Motor neuron (in vitro differentiated cells): ENCODE measurements at regions not wholly inside any gene's neighbourhood (a gene's known extent, or its start where the extent isn't known, plus 50 kb on each side); places are given as distances from the start of the nearest gene placed in this dataset.

Experiments used
- ATAC-seq, 8 experiments: fragments of 200-7000 bp; cut with Tn5 transposase; replicated peaks in 6 of 8; 2 replicates each; pipeline ENCODE4 v1.8.0; 2021; ENCODE audit warnings: mild to moderate bottlenecking in 8 of 8, moderate library complexity in 8 of 8
- H3K27ac ChIP-seq, 2 donors: fragments of 250-450 bp; sonication (Bioruptor Pico); 2 replicates each; pipeline ENCODE4 v1.9.0; 2021; ENCODE audit warnings: antibody characterized with exemption in 2 of 2, mild to moderate bottlenecking in 2 of 2, moderate library complexity in 1 of 2
- H3K4me1 ChIP-seq, 2 donors: fragments of 250-450 bp; sonication (Bioruptor Pico); replicated peaks in 1 of 2; 2 replicates each; pipeline ENCODE4 v1.6.1; 2021; ENCODE audit warnings: antibody characterized with exemption in 2 of 2, mild to moderate bottlenecking in 2 of 2, moderate library complexity in 1 of 2
- H3K4me3 ChIP-seq, 5 donors: fragments of 250-450 bp; sonication (Bioruptor Pico); 2 replicates each; pipeline ENCODE4 v1.9.0; 2021; ENCODE audit warnings: antibody characterized with exemption in 5 of 5, mild to moderate bottlenecking in 5 of 5, moderate library complexity in 4 of 5
- WGBS, 10 experiments: fragments of 450-650 bp; shearing (Covaris generic); methylation state at CpG; one replicate each; pipeline ENCODE4 v1.0.0; 2022; 5-methylcytosine and 5-hydroxymethylcytosine counted together
- in situ Hi-C, 9 experiments: fragments of 400-800 bp; cut with MboI; loops; one replicate each; pipeline ENCODE4 v1.15.0; 2021; ENCODE audit warnings: low sequenced_read_pairs in 9 of 9, low pct_unique_long_range_greater_than_20kb in 2 of 9; ENCODE audit not compliant: unreplicated experiment in 9 of 9

DNA sequence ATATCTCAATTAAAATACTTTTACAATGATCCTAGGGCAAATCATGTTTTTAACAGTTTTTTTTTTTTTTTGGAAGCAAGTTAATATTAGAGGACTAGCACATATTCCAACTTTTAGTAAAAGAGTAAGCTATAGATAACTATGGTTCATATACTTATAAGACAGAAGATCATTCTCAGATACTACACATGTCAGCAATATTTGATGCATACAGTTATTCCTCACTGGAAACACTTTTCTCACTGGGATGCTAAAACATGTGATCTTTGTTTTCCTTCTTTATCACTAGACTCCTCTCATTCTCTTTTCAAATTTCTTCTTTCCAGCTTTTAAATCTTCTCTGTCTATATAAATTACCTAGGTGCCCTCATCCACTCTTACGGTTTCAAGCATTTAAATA, 1020.4 kb upstream of the FBXO33 start:
- in situ Hi-C loops = no loop called here
- Histone ChIP-seq H3K4me3 (no peak overlapping the region), H3K27ac (no peak overlapping the region), H3K4me1 (no peaks in the 10 kb centered on the region)
- WGBS, 10 experiments = 23 to 100% (median 100%) methylated on average over 1 of the region's 1 CpG
- ATAC-seq = no peak

DNA sequence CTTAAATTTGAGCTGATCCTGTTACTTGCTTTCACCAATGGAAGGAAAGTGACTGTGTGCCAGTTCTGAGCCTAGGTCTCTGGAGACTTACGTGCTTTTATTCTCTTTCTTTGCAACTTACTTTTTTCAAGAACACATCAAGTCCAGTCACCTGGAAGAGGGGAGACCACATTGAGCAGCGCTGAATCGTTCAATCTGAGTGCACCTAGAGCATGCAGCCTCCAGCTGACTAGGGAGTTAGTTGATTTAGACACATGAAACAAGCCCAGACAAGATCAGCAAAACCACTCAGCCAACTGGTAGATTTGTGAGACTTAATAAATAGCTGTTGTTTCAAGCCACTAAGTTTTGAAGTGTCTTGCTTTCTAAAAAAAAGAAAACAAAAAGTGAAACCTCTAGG, 1014.8 kb upstream of the FBXO33 start:
- ATAC-seq = no peak

DNA sequence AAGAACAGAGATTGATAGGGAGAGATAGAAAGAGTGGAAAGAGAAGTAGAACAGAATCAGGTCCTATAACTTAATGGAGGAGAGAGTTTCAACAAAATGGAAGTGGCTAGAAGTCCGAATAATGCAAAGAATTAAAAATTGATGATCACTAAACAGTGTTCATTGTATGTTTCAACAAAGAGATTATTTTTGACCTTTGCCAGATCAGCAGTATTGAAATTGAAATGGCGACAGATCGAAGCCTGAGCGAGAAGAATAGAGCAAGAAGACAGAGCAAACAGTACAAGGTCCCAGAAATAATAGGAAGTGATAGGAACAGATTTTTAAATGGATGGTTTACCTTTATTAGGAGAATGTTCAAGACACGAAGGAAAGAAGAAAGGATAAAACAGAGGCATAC, 1012.8 kb upstream of the FBXO33 start:
- in situ Hi-C loops = no loop called here
- no peak for ATAC-seq
- Histone ChIP-seq H3K27ac (no peak overlapping the region), H3K4me3 (no peak overlapping the region), H3K4me1 (no peaks in the 10 kb centered on the region)
- WGBS, 10 experiments = 9 to 98% (median 72%) methylated on average over 3 to 5 of the region's 5 CpGs

More for the DNA sequence above, 1014.8 kb upstream of the FBXO33 start:
- no peak overlapping the region for H3K27ac ChIP-seq
- WGBS, 10 experiments = 10 to 100% (median 60%) methylated on average over 1 to 3 of the region's 3 CpGs
- in situ Hi-C loops = no loop called here
- no peaks in the 10 kb centered on the region for H3K4me1 ChIP-seq
- no peak overlapping the region for H3K4me3 ChIP-seq

DNA sequence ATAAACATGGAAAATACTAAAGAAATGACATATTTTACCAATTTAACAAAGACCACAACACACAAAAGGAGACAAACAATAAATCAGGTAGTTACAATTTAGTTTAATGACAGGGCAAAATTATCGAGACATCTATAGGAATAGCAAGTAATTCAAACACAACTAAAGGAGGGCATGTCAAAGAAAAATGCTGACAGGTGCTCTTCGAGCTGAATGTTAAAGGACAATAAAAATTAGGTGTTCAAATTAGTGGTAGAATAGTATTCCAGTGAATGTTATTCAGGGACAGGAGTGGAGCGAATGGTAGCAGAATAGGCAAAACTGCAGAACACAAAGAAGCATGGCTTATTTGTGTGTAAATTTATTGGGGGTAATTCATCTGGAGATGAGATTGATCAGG, 1004.3 kb upstream of the FBXO33 start:
- no peak for ATAC-seq
- Histone ChIP-seq H3K27ac (no peak overlapping the region), H3K4me1 (no peaks in the 10 kb centered on the region), H3K4me3 (no peak overlapping the region)
- WGBS, 10 experiments = 0 to 94% (median 75%) methylated on average over 2 to 3 of the region's 3 CpGs; no CpG with 5 or more reads in 1 of the 10 experiments
- in situ Hi-C loops = no loop called here

DNA sequence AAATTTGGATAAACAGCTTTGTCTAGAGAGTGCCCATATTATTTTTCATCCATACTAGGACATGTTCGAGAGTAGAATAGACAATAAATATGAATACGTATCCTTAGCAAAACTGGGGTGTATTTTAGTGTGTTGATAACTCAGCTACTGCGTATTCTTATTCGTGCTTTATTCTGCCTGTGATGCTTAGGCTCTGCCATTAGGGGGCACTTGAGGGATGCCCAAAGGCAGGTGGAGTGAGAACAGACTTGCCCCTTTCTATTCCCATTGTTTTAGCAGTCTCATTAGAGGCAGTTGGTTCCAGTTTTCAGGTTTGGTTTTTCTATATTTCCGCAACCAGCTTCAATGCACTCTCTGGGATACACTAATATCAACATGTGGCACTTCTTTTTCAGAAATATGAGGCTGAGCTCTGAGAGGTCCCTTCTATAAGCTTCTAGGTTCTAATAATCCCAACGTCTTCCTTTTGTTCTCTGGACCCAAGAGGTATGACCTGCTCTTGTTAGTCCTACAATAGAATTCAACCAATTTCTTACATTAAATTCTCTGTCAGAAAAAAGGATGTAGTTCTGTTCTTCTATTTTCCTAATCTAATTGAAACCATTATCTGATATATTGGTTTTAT, 985.7 kb upstream of the FBXO33 start:
- no peaks in the 10 kb centered on the region for H3K4me1 ChIP-seq
- H3K4me3 ChIP-seq = no peak overlapping the region
- peak in 5 of 8 experiments; percentile 15 to 79 (median 41) for ATAC-seq
- no peak overlapping the region for H3K27ac ChIP-seq
- in situ Hi-C loops = no loop called here
- WGBS, 10 experiments = 8 to 92% (median 63%) methylated on average over 2 to 6 of the region's 6 CpGs

DNA sequence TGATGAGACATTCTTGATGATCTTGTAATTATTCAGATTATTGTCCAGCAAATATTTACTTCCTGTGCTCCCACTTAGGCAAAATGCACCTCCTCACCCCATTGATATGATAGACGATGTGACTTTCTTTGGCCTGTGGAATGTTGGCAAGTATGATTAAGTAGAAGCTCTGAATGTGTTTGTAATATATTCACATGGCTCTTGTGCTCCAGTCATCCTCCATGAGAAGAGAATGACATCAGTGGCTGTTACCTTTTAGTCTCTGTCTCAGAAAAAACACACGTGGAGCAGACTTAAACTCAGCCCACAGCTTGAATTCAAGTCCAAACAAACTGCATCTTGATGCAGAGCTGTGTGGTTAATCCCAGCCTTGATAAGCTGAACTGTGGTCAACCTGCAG, 984.3 kb upstream of the FBXO33 start:
- no peak overlapping the region for H3K27ac ChIP-seq
- 0 to 88% (median 50%) methylated on average over 1 to 2 of the region's 2 CpGs; no CpG with 5 or more reads in 2 of the 10 experiments for WGBS, 10 experiments
- H3K4me3 ChIP-seq = no peak overlapping the region
- in situ Hi-C loops = no loop called here
- no peaks in the 10 kb centered on the region for H3K4me1 ChIP-seq
- ATAC-seq = peak in 3 of 8 experiments; percentile 30 to 65 (median 49)

DNA sequence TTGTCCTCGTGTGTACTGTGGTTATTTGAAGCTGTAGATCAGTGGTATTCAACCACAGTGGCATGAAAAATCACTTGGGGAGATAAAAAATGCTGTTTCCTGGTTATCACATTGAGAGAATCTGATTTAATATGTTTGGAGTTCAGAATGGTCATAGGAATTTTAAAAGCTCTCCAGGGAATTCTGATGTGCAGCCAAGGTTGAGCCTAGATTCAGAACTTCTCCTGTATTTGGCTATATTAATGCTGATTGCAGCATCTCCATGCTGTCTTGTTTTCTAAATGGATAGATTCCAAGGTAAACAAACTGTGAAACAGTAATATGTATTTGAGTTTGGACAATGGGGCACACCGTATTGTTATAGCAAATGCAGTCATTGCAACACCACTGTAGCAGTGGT, 982.2 kb upstream of the FBXO33 start:
- no peak overlapping the region for H3K27ac ChIP-seq
- no peak for ATAC-seq
- in situ Hi-C loops = no loop called here
- 0 to 100% (median 20%) methylated on average over 1 to 2 of the region's 2 CpGs; no CpG with 5 or more reads in 3 of the 10 experiments for WGBS, 10 experiments
- no peak overlapping the region for H3K4me3 ChIP-seq
- no peaks in the 10 kb centered on the region for H3K4me1 ChIP-seq

DNA sequence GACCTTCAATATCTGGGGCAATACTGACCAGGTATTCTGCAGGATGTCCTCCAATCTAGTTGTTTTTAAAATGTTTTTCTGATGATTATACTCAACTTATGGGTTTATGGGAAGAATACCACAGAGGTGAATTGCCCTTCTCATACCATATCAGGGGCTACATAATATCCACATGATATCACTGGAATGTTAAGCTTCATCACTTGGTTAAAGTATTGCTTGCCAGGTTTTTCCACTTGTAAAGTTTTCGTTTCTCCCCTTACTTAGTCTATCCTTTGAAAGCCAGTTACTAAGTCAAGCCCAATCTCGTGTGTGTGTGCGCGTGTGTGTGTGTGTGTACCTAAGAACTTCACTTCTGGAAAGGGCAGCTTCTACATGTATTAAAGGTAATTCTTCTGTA, 980.9 kb upstream of the FBXO33 start:
- Histone ChIP-seq H3K4me1 (no peaks in the 10 kb centered on the region), H3K4me3 (no peak overlapping the region), H3K27ac (no peak overlapping the region)
- ATAC-seq = no peak
- 24 to 100% (median 55%) methylated on average over 1 to 4 of the region's 4 CpGs for WGBS, 10 experiments
- in situ Hi-C loops = no loop called here

DNA sequence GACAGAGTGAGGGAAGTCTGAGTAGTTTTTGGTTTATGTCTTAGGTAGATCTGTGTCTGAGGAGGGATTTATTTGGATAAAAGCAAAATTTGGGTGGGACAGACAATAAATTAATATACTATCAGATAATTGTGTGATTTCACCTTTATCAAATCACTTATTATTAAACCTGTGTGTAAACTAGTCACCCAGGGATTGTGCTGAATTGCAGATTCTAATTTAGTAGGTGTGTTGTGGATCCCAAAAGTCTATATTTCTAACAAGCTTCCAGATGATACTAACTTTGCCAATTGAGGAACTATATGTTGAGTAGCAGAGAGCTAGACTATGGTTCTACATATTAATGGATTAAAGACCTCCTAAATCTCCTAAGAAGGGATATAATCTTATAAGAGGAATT, 978.5 kb upstream of the FBXO33 start:
- no peak for ATAC-seq
- Histone ChIP-seq H3K4me1 (no peaks in the 10 kb centered on the region), H3K4me3 (no peak overlapping the region), H3K27ac (no peak overlapping the region)
- in situ Hi-C loops = no loop called here

DNA sequence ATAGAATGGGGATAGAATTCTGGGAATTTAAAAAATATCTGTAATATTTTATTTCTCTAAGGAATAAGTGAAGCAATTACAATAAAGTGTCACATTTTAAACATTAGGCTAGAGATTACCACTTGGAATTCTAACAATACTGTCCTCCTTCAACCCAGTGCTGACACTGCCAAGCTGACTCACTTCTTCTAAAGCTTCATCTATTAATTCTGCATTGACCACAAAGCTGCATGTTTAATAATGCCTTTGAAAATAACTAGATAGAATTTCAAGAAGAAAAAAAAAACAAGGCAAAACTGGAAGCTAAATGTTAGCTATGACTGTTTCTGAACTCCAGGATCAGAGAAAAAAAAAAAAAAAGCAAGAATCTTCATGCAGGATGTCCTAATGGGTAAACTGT, 970.7 kb upstream of the FBXO33 start:
- no peaks in the 10 kb centered on the region for H3K4me1 ChIP-seq
- no peak overlapping the region for H3K4me3 ChIP-seq
- in situ Hi-C loops = no loop called here
- ATAC-seq = no peak
- H3K27ac ChIP-seq = no peak overlapping the region

DNA sequence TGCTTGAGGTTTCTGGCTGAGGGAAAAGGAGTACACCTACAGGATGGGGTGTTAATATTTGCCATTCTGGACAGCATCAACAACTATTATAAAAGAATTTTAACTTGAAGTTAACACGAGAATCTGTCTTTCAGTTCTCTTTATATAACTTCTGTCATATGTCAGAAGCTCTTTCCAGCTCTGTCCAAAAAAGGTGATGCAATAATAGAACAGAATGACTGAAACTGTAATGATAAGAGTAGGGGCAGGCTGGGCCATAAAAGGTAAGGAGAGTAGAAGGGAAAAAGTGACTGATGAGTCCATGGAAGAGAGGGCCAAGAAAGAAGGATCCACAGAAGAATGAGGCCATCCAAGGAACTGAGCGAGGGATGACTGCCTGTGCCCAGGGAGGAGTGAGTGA, 966.7 kb upstream of the FBXO33 start:
- in situ Hi-C loops = no loop called here
- Histone ChIP-seq H3K4me1 (no peaks in the 10 kb centered on the region), H3K27ac (no peak overlapping the region), H3K4me3 (no peak overlapping the region)
- WGBS, 10 experiments = 0 to 100% (median 82%) methylated on average over 1 to 2 of the region's 2 CpGs; no CpG with 5 or more reads in 1 of the 10 experiments
- ATAC-seq = no peak

DNA sequence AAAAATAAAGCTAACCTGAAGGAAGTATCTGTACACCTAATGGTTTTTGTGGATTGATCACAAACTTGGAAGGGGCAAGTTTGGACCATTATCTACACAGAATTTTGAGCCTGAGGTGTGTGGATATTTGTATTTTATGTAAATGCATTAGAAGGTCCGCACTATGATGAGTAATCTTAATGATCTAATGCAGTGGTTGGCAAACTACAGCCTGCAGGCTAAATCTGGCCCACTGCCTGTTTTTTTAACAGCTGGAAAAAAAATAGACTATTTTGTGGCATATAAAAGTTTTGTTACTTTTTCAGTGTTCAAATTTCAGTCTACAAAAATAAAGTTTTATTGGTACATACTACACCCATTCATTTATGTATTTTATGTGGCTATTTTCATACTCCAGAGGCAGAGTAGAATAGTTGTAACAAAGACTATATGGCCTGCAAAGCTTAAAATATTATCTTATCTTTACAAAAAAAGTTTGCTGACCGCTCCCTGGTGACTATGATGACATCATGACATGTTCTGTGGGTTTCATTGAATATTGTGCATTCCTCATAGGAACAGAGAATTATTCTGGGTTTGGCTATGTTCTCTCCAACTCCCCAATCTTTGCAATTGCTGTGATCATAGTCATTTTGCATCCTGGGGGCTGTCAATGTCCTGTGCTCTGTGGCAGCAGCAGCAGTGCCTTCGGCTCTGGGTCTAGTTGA, 962.6 kb upstream of the FBXO33 start:
- 8 to 100% (median 61%) methylated on average over 1 to 3 of the region's 3 CpGs; no CpG with 5 or more reads in 2 of the 10 experiments for WGBS, 10 experiments
- Histone ChIP-seq H3K27ac (no peak overlapping the region), H3K4me3 (no peak overlapping the region), H3K4me1 (no peaks in the 10 kb centered on the region)
- no peak for ATAC-seq
- in situ Hi-C loops = no loop called here

DNA sequence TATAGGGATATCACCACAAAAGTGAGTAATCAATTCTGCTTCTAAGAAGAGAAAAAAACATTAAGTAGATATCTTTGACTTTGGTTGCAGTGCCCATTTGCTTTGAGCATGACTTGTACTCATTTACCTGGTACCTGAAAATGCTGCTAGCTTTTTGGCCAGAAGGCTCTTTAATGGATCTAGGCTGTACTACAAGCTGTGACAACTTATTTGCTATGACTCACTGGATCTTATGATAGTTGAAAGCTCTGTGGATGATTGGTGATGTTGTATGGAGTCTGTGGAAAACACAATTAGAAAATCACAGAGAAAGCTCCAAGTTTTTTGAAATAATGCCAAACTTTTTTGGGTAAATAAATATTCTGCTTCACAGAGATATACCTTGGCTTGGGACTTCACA, 960.9 kb upstream of the FBXO33 start:
- H3K4me1 ChIP-seq = no peaks in the 10 kb centered on the region
- no peak overlapping the region for H3K4me3 ChIP-seq
- no peak overlapping the region for H3K27ac ChIP-seq
- in situ Hi-C loops = no loop called here
- ATAC-seq = peak in 1 of 8 experiments; percentile 22

DNA sequence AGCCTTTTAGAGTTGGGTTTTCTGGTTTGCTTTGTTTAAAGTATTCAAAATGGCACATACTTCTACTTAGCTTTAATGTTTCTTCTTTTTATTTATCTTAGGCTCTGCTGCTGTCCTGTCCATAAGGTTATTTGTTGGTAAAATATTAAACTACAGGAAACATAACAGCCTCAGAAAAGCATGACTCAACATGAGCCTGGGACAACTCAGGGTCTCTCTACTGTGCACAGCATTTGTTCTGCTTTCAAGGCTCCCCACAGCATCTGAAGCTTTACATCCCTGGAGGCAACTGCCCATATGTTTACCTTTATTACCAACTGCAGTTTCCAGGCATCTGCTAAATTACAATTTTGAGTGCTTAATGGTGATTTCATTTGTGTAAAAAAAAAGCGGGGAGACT, 954.2 kb upstream of the FBXO33 start:
- in situ Hi-C loops = no loop called here
- peaks cover 0 to 2% of the 10 kb centered on the region in 2 donors for H3K4me1 ChIP-seq
- no peak overlapping the region for H3K27ac ChIP-seq
- no peak for ATAC-seq
- H3K4me3 ChIP-seq = no peak overlapping the region
- WGBS, 10 experiments = 43 to 100% methylated on average over 1 of the region's 1 CpG; no CpG with 5 or more reads in 8 of the 10 experiments
